CD4-positive, alpha-beta T cell treated with Interleukin-17A for 1 hour (primary cell): ENCODE measurements at regions not wholly inside any gene's neighbourhood (a gene's known extent, or its start where the extent isn't known, plus 50 kb on each side); places are given as distances from the start of the nearest gene placed in this dataset.

Source experiments
- DNase-seq: peaks from one replicate; pipeline ENCODE4 v3.0.0-alpha.2; 2020

GRCh38 chr5:176711883-176712282, 64.6 kb downstream of the TSPAN17 start:
- DNase-seq, result no peak

GRCh38 chr5:176712546-176713304, 65.4 kb downstream of the TSPAN17 start:
- DNase-seq, result no peak

GRCh38 chr5:176713409-176713808, 66.1 kb downstream of the TSPAN17 start:
- no peak for DNase-seq

- DNase-seq, result no peak
These were observed 66.8 kb downstream of the TSPAN17 start for GRCh38 chr5:176714067-176714466.

GRCh38 chr5:176716320-176716719, 69.0 kb downstream of the TSPAN17 start:
- DNase-seq, result no peak

- no peak for DNase-seq
These were observed 71.9 kb downstream of the TSPAN17 start for GRCh38 chr5:176719113-176719739.

GRCh38 chr5:176721509-176721908, 74.2 kb downstream of the TSPAN17 start:
- no peak for DNase-seq

- no peak for DNase-seq
These were observed 75.5 kb downstream of the TSPAN17 start for GRCh38 chr5:176722757-176723156.

- DNase-seq, result peak; percentile 23
These were observed 76.2 kb downstream of the TSPAN17 start for GRCh38 chr5:176723440-176723839.

- no peak for DNase-seq
These were observed 77.2 kb downstream of the TSPAN17 start for GRCh38 chr5:176724472-176724871.

GRCh38 chr5:176725521-176726280, 78.4 kb downstream of the TSPAN17 start:
- no peak for DNase-seq

- DNase-seq, result peak; percentile 3
These were observed 79.7 kb downstream of the TSPAN17 start for GRCh38 chr5:176726746-176727527.

GRCh38 chr5:176727528-176727900, 80.2 kb downstream of the TSPAN17 start:
- DNase-seq, result no peak

- no peak for DNase-seq
These were observed 80.8 kb downstream of the TSPAN17 start for GRCh38 chr5:176727983-176728675.

- no peak for DNase-seq
These were observed 81.5 kb upstream of the UNC5A start for GRCh38 chr5:176728831-176729251.

GRCh38 chr5:176730815-176731475, 79.4 kb upstream of the UNC5A start:
- DNase-seq, result no peak

GRCh38 chr5:176731506-176732160, 78.7 kb upstream of the UNC5A start:
- no peak for DNase-seq

- DNase-seq, result no peak
These were observed 78.1 kb upstream of the UNC5A start for GRCh38 chr5:176732306-176732705.

- no peak for DNase-seq
These were observed 77.5 kb upstream of the UNC5A start for GRCh38 chr5:176732736-176733405.

- DNase-seq, result no peak
These were observed 76.7 kb upstream of the UNC5A start for GRCh38 chr5:176733406-176734262.
